Osteoblast (primary cell): ENCODE measurements at regions not wholly inside any gene's neighbourhood (a gene's known extent, or its start where the extent isn't known, plus 50 kb on each side); places are given as distances from the start of the nearest gene placed in this dataset.
"Not testable (repeated sequence)": the region's sequence is repeated elsewhere in the genome, so short reads cannot be mapped to it uniquely, and the experiment has no call there.

Experiments used
- DNase-seq: peaks from one replicate; pipeline ENCODE4 v3.0.0; 2011; ENCODE audit warnings: low spot score, mixed read lengths; ENCODE audit not compliant: insufficient read length; ENCODE audit errors: missing footprints
- H2AFZ ChIP-seq: 2 replicates; pipeline ENCODE4 v1.6.0; 2011; ENCODE audit warnings: mild to moderate bottlenecking, low read length
- H3K27ac ChIP-seq: 2 replicates; pipeline ENCODE4 v1.5.1; 2011; ENCODE audit warnings: mild to moderate bottlenecking, low read depth, low read length, moderate library complexity
- H3K27me3 ChIP-seq: 2 replicates; pipeline ENCODE4 v1.6.0; 2012; ENCODE audit warnings: mild to moderate bottlenecking, control low read depth, inconsistent platforms, low read length, moderate library complexity; ENCODE audit not compliant: insufficient read depth
- H3K36me3 ChIP-seq: 2 replicates; pipeline ENCODE4 v1.5.1; 2011; ENCODE audit warnings: mild to moderate bottlenecking, low read length, control low read depth, moderate library complexity; ENCODE audit not compliant: insufficient read depth
- H3K4me1 ChIP-seq: 2 replicates; pipeline ENCODE4 v1.5.1; 2011; ENCODE audit warnings: mild to moderate bottlenecking, low read length, control low read depth, moderate library complexity; ENCODE audit not compliant: insufficient read depth
- H3K4me2 ChIP-seq: 2 replicates; pipeline ENCODE4 v1.6.0; 2011; ENCODE audit warnings: mild to moderate bottlenecking, low read length; ENCODE audit not compliant: insufficient read depth
- H3K4me3 ChIP-seq: fragments of 200-600 bp; sonication (generic); 3 replicates; pipeline ENCODE4 v1.5.1; 2012; ENCODE audit warnings: mild to moderate bottlenecking, low read length, inconsistent platforms; ENCODE audit not compliant: insufficient read depth
- H3K79me2 ChIP-seq: 2 replicates; pipeline ENCODE4 v1.6.0; 2012; ENCODE audit warnings: mild to moderate bottlenecking, low read length, control low read depth, inconsistent platforms; ENCODE audit not compliant: insufficient read depth
- H3K9me3 ChIP-seq: 2 replicates; pipeline ENCODE4 v1.5.1; 2011; ENCODE audit warnings: low read depth, low read length, control low read depth
- H4K20me1 ChIP-seq: 2 replicates; pipeline ENCODE4 v1.6.0; 2012; ENCODE audit warnings: mild to moderate bottlenecking, low read length, control low read depth; ENCODE audit not compliant: insufficient read depth
- TF ChIP-seq, protein P1 (sequence below): IDR thresholded peaks from 2 replicates; pipeline ENCODE4 v1.5.1; 2011; ENCODE audit warnings: mild to moderate bottlenecking, low read depth, low read length, moderate library complexity; ENCODE audit errors: extremely low read depth

DNA sequence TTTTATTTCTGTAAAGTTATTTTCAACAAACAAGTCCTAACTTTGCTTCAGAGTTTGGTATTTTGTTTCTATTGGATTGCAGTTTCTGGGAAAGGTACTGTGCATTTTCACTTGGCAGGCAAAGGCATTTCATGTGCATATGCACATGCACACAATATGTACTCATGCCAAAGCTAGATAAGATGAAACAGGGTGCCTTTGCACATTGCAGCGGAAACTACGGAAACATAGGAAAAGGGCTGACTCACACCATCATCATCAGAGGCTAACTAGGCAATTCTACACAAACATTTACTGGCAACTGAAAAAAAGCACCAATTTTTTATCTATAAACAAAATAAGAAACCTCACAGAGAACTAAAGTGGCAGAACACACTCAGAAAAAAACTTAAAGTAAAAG lies 550.6 kb upstream of the NECTIN3 start:
- peak overlapping the region; percentile 6 for H2AFZ ChIP-seq
- no peak overlapping the region for H3K4me2 ChIP-seq

DNA sequence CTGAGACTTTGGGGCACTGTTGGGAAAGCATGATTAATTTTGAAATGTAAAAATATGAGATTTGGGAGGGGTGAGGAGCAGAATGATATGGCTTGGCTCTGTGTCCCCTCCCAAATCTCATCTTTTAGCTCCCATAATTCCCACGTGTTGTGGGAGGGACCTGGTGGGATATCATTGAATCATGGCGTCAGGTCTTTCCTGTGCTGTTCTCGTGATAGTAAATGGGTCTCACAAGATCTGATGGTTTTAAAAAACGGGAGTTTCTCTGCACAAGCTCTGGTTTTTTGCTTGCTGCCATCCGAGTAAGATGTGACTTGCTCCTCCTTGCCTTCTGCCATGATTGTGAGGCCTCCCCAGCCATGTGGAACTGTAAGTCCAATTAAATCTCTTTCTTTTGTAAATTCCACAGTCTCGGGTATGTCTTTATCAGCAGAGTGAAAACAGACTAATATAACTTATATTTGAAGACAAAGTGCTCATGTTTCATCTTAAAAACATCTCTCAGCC lies 546.0 kb upstream of the NECTIN3 start:
- H4K20me1 ChIP-seq, H3K36me3 ChIP-seq, H3K27ac ChIP-seq, DNase-seq, H3K79me2 ChIP-seq, H3K27me3 ChIP-seq, H2AFZ ChIP-seq, H3K9me3 ChIP-seq, H3K4me3 ChIP-seq, H3K4me2 ChIP-seq: not testable (repeated sequence)
- H3K4me1 ChIP-seq, result peaks cover 25% of the 10 kb centered on the region

More for the DNA sequence above, 550.6 kb upstream of the NECTIN3 start:
- H3K4me3 ChIP-seq, result no peak overlapping the region
- H3K4me1 ChIP-seq, result no peaks in the 10 kb centered on the region
- no peaks in the 10 kb centered on the region for H3K9me3 ChIP-seq
- no peaks in the 10 kb centered on the region for H3K79me2 ChIP-seq
- H3K36me3 ChIP-seq, result no peaks in the 10 kb centered on the region
- H4K20me1 ChIP-seq, result no peaks in the 10 kb centered on the region
- DNase-seq, result peak; percentile 81
- TF ChIP-seq, protein P1, sequence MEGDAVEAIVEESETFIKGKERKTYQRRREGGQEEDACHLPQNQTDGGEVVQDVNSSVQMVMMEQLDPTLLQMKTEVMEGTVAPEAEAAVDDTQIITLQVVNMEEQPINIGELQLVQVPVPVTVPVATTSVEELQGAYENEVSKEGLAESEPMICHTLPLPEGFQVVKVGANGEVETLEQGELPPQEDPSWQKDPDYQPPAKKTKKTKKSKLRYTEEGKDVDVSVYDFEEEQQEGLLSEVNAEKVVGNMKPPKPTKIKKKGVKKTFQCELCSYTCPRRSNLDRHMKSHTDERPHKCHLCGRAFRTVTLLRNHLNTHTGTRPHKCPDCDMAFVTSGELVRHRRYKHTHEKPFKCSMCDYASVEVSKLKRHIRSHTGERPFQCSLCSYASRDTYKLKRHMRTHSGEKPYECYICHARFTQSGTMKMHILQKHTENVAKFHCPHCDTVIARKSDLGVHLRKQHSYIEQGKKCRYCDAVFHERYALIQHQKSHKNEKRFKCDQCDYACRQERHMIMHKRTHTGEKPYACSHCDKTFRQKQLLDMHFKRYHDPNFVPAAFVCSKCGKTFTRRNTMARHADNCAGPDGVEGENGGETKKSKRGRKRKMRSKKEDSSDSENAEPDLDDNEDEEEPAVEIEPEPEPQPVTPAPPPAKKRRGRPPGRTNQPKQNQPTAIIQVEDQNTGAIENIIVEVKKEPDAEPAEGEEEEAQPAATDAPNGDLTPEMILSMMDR, result no peak
- peak overlapping the region; percentile 64 for H3K27ac ChIP-seq
- no peaks in the 10 kb centered on the region for H3K27me3 ChIP-seq

DNA sequence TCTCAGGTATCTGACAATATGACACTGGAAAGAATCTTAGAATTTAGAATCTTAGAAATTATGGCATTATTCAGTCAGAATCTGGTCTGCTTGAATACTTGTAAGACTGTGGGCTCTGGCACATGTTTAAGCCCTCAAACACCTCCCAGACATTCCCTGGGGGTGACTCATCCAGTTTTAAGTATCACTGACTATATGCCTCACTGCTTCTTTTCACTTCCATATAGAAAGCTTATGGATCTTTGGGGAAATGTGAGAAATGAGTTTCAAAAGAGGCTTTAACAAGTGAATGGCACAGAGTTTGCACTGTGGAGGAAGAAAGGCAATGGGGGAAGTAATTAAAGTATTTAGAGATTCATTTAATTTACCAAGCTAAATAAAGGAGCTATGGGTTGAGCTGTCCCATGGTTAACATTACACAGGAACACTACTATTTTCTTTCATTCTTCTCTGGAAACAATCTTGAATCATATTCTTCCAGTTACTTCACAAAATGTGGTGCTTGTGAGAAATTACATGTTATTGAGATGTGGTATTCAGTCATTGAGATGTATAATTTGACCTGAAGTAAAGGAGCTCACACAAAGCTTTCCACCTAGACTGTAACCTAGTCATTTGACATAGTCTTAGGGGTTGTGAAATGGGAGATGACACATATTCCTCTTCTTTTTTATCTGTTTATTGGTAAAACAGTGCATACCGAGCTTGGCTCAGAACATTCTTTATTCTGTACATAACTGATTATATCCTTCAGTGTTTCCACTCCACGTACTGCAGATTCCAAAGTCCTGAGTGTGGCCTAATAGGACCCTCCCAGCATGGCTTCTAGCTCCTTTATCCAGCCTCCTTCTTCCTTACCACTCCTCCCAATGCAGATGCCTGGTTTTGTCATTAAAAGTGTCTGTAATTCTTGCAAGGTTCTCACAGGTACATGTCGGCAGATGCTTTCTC lies 544.6 kb upstream of the NECTIN3 start:
- Histone ChIP-seq H3K27ac (peak overlapping the region; percentile 83), H3K27me3 (no peaks in the 10 kb centered on the region), H3K79me2 (no peaks in the 10 kb centered on the region), H3K4me3 (no peak overlapping the region), H3K9me3 (no peaks in the 10 kb centered on the region), H3K4me2 (peak overlapping the region; percentile 49), H3K4me1 (peaks cover 25% of the 10 kb centered on the region), H3K36me3 (no peaks in the 10 kb centered on the region), H4K20me1 (no peaks in the 10 kb centered on the region), H2AFZ (peak overlapping the region; percentile 39)
- TF ChIP-seq, protein P1, result no peak
- DNase-seq, result peak; percentile 17

DNA sequence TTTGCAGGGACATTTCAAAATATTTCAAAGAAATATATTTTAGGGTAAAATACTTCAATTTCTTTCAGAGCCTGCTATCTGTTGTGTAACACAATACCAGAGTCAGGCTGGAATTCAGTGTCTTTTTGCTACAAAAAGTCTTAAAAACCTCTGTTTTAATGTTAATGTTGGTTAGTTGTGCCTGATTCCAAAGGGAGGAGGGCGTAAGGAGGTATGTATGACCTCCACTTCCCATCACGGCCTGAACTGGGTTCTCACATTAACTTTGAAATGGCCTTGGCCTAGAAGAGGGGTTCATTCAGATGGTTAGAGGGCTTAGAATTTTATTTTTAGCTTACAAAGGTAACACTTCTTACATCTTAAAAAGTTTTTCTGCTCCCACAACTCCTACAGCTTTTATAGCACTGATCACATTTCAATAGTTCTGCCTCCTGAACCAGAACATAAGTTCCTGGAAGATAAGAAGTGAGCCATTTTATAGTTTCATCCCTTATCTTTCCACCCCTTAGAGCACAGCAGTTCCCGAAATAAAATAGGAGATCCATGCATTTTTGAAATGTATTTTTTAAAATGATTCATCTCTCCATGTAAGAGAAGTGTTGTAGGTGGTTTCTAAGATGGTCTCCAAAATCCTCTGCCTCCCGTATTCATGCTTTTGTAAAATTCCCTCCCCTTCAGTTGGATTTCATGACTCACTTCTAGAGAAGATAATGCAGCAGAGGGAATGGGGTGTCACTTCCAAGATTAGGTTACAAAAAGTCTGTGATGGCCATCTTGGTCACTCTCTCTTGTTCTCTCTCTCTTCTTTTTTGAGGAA lies 543.1 kb upstream of the NECTIN3 start:
- H3K4me1 ChIP-seq, result peaks cover 25% of the 10 kb centered on the region
- no peaks in the 10 kb centered on the region for H3K36me3 ChIP-seq
- TF ChIP-seq, protein P1, result no peak
- H2AFZ ChIP-seq, result peak overlapping the region; percentile 79
- H3K27me3 ChIP-seq, result no peaks in the 10 kb centered on the region
- no peaks in the 10 kb centered on the region for H4K20me1 ChIP-seq
- H3K9me3 ChIP-seq, result no peaks in the 10 kb centered on the region
- no peak for DNase-seq
- no peaks in the 10 kb centered on the region for H3K79me2 ChIP-seq
- no peak overlapping the region for H3K4me3 ChIP-seq
- H3K4me2 ChIP-seq, result no peak overlapping the region
- H3K27ac ChIP-seq, result peak overlapping the region; percentile 83
